K562 (cell line): ENCODE measurements at regions not wholly inside any gene's neighbourhood (a gene's known extent, or its start where the extent isn't known, plus 50 kb on each side); places are given as distances from the start of the nearest gene placed in this dataset.

Experiments
- ATF6 ChIP-seq: sonication (generic); formaldehyde crosslinking; IDR thresholded peaks from 2 replicates; pipeline ENCODE4 v1.4.0; 2020; ENCODE audit warnings: mild to moderate bottlenecking, missing genetic modification reagents
- CTCF ChIP-seq, 3 experiments: IDR thresholded peaks in 2 of 3; conservative IDR thresholded peaks in 1 of 3; 2 replicates each; pipeline ENCODE4 v1.5.1; 2011 to 2012; ENCODE audit warnings: low read length in 3 of 3, mild to moderate bottlenecking in 3 of 3, control low read depth in 2 of 3, improper control_type of control experiment in 1 of 3, inconsistent platforms in 1 of 3, low read depth in 1 of 3, mixed read lengths in 1 of 3, moderate library complexity in 1 of 3; ENCODE audit not compliant: insufficient read depth in 2 of 3
- FOXA3 ChIP-seq, 2 experiments: fragments of 450-650 bp in 1 of 2; sonication (generic) in 1 of 2; formaldehyde crosslinking; IDR thresholded peaks in 1 of 2; conservative IDR thresholded peaks in 1 of 2; 2 replicates each; pipeline versions ENCODE4 v1.4.0 to v1.8.0; 2020 to 2022; ENCODE audit warnings: mild to moderate bottlenecking in 2 of 2, missing genetic modification reagents in 1 of 2
- TBL1XR1 ChIP-seq, 2 experiments: IDR thresholded peaks; 2 replicates each; pipeline ENCODE4 v1.6.1; 2012; ENCODE audit warnings: improper control_type of control experiment in 2 of 2, low read length in 2 of 2, mild to moderate bottlenecking in 1 of 2
- TCF7 ChIP-seq: sonication (generic); IDR thresholded peaks from 2 replicates; pipeline ENCODE4 v1.6.1; 2016; ENCODE audit warnings: antibody characterized with exemption, borderline replicate concordance
- ZZZ3 ChIP-seq: fragments of 450-650 bp; IDR thresholded peaks from 2 replicates; pipeline ENCODE4 v1.6.1; 2016; ENCODE audit warnings: antibody characterized with exemption, mild to moderate bottlenecking, moderate library complexity
- TF ChIP-seq, protein P1 (sequence below): sonication (generic); formaldehyde crosslinking; IDR thresholded peaks from 2 replicates; pipeline ENCODE4 v1.8.0; 2023; ENCODE audit warnings: mild to moderate bottlenecking, missing genetic modification reagents

DNA sequence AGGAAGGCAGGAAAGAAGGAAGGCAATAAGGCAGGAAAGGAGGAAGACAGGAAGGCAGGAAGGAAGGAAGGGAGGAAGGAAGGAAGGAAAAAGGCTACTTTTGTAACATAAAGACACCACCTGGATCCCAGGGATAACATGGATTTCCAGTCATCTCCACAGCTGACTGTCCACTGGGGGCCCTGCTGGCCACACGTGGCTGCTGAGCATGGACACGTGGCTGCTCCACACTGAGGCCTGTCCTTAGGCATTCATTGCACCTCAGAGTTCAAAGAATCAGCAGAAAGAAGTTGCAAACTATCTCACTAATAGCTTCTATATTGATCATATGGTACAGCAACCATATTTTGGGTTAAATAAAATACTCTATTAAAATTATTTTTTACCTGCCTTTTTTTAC, 130.2 kb upstream of the SALL3 start:
- no peak for TF ChIP-seq CTCF (IDR thresholded peaks at IDR 0.05 in 2 of 3, conservative IDR thresholded peaks at IDR 0.05 in 1 of 3; ENCODE audit: insufficient read depth in 2 of 3, low read depth in 1 of 3, low read length in 3 of 3)
- no peak for TF ChIP-seq FOXA3 (CRISPR knock-in tag; conservative IDR thresholded peaks at IDR 0.05 in 1 of 2, IDR thresholded peaks at IDR 0.05 in 1 of 2)
- TF ChIP-seq TCF7: no peak
- no peak for TF ChIP-seq ATF6 (CRISPR knock-in tag)
- no peak for TF ChIP-seq ZZZ3
- TF ChIP-seq, protein P1, sequence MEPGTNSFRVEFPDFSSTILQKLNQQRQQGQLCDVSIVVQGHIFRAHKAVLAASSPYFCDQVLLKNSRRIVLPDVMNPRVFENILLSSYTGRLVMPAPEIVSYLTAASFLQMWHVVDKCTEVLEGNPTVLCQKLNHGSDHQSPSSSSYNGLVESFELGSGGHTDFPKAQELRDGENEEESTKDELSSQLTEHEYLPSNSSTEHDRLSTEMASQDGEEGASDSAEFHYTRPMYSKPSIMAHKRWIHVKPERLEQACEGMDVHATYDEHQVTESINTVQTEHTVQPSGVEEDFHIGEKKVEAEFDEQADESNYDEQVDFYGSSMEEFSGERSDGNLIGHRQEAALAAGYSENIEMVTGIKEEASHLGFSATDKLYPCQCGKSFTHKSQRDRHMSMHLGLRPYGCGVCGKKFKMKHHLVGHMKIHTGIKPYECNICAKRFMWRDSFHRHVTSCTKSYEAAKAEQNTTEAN (CRISPR knock-in tag): no peak
- no peak for TF ChIP-seq TBL1XR1 (IDR thresholded peaks at IDR 0.05; ENCODE audit: low read length in 2 of 2)
